Caco-2 (cell line): ENCODE measurements at regions not wholly inside any gene's neighbourhood (a gene's known extent, or its start where the extent isn't known, plus 50 kb on each side); places are given as distances from the start of the nearest gene placed in this dataset.

Experiments
- BruUV-seq: library from RNA; stranded (reverse); fragments of 400-500 nt; replicated peaks from 2 replicates; lab custom pipeline; 2021; lab: Mats Ljungman, UMichigan
- CTCF ChIA-PET: fragments of 300-600 bp; sonication (Branson Sonifier 250); formaldehyde crosslinking; loops from one replicate; lab custom pipeline; 2022; ENCODE audit warnings: antibody characterized with exemption; lab: Charles Lee
- POLR2A ChIA-PET: fragments of 300-600 bp; sonication (Branson Sonifier 250); formaldehyde crosslinking; loops from one replicate; lab custom pipeline; 2022; ENCODE audit warnings: antibody characterized with exemption; lab: Charles Lee
- DNase-seq, 2 experiments: peaks; one replicate each; pipeline versions ENCODE4 v3.0.0 to v3.0.0-alpha.2; 2020 to 2022
- H3K27me3 ChIP-seq: replicated peaks from 2 replicates; pipeline ENCODE4 v1.6.0; 2011; ENCODE audit warnings: low read length; ENCODE audit not compliant: control insufficient read depth, insufficient read depth
- H3K36me3 ChIP-seq: 2 replicates; pipeline ENCODE4 v1.5.1; 2011; ENCODE audit warnings: low read length; ENCODE audit not compliant: control insufficient read depth, insufficient read depth
- H3K4me1 ChIP-seq: fragments of 250-450 bp; sonication (Bioruptor Pico); 2 replicates; pipeline ENCODE4 v1.5.1; 2020; ENCODE audit warnings: mild to moderate bottlenecking
- H3K4me3 ChIP-seq: 2 replicates; pipeline ENCODE4 v1.5.1; 2011; ENCODE audit warnings: low read depth, mild to moderate bottlenecking, control low read depth, low read length
- H3K9me3 ChIP-seq: fragments of 250-450 bp; sonication (Bioruptor Pico); 2 replicates; pipeline ENCODE4 v1.5.1; 2020; ENCODE audit warnings: mild to moderate bottlenecking, moderate library complexity
- H3K27ac Mint-ChIP-seq: one replicate; pipeline ENCODE4 v1.8.0; 2022; ENCODE audit warnings: mixed read lengths; ENCODE audit not compliant: unreplicated experiment
- H3K27me3 Mint-ChIP-seq: one replicate; pipeline ENCODE4 v1.8.0; 2022; ENCODE audit warnings: mixed read lengths; ENCODE audit not compliant: insufficient read depth, unreplicated experiment
- H3K36me3 Mint-ChIP-seq: one replicate; pipeline ENCODE4 v1.8.0; 2022; ENCODE audit warnings: mild to moderate bottlenecking, mixed read lengths; ENCODE audit not compliant: insufficient read depth, unreplicated experiment
- H3K4me1 Mint-ChIP-seq: one replicate; pipeline ENCODE4 v1.8.0; 2022; ENCODE audit warnings: low read depth, mixed read lengths; ENCODE audit not compliant: unreplicated experiment
- H3K4me3 Mint-ChIP-seq: one replicate; pipeline ENCODE4 v1.8.0; 2022; ENCODE audit warnings: mild to moderate bottlenecking, moderate library complexity, mixed read lengths; ENCODE audit not compliant: unreplicated experiment
- H3K9me3 Mint-ChIP-seq: one replicate; pipeline ENCODE4 v1.8.0; 2022; ENCODE audit warnings: mixed read lengths; ENCODE audit not compliant: unreplicated experiment
- CTCF ChIP-seq, 2 experiments: fragments of 200-600 bp in 1 of 2; IDR thresholded peaks; 1 replicate in 1 of 2; 2 replicates in 1 of 2; pipeline versions ENCODE4 v1.5.1 to v1.8.0; 2011 to 2022; ENCODE audit warnings: antibody characterized with exemption in 1 of 2, control low read depth in 1 of 2, inconsistent platforms in 1 of 2, low read depth in 1 of 2, low read length in 1 of 2, mild to moderate bottlenecking in 1 of 2, moderate library complexity in 1 of 2; ENCODE audit not compliant: insufficient read depth in 1 of 2, severe bottlenecking in 1 of 2, unreplicated experiment in 1 of 2
- intact Hi-C: fragments of 100-400 bp; cut with micrococcal nuclease; formaldehyde crosslinking; loops from one replicate; pipeline ENCODE4 v1.10.0; 2022; ENCODE audit not compliant: unreplicated experiment

- intact Hi-C loops = no loop called here
- Mint-ChIP-seq H3K9me3 (peaks cover 9% of the 10 kb centered on the region), H3K27ac (no peak overlapping the region), H3K27me3 (no peaks in the 10 kb centered on the region), H3K36me3 (no peaks in the 10 kb centered on the region), H3K4me3 (no peak overlapping the region), H3K4me1 (peaks cover 23% of the 10 kb centered on the region)
- DNase-seq = no peak
- ChIA-PET CTCF (no interaction called here), POLR2A (no interaction called here)
- no TSS peak for BruUV-seq
- no peaks in the 10 kb centered on the region for H3K36me3 ChIP-seq
- no peak for TF ChIP-seq CTCF (IDR thresholded peaks at IDR 0.05; ENCODE audit: insufficient read depth in 1 of 2, low read depth in 1 of 2, low read length in 1 of 2, severe bottlenecking in 1 of 2, unreplicated experiment in 1 of 2)
- H3K4me3 ChIP-seq = no peak overlapping the region
- H3K4me1 ChIP-seq = peaks cover 14% of the 10 kb centered on the region
- no peaks in the 10 kb centered on the region for H3K27me3 ChIP-seq
- H3K9me3 ChIP-seq = no peaks in the 10 kb centered on the region
These were observed 124.0 kb upstream of the CPM start for GRCh38 chr12:69056743-69057515.

- intact Hi-C loops = no loop called here
- Mint-ChIP-seq H3K27me3 (no peaks in the 10 kb centered on the region), H3K4me3 (no peak overlapping the region), H3K9me3 (peaks cover 9% of the 10 kb centered on the region), H3K36me3 (no peaks in the 10 kb centered on the region), H3K27ac (no peak overlapping the region), H3K4me1 (peaks cover 16% of the 10 kb centered on the region)
- H3K4me1 ChIP-seq = peaks cover 8% of the 10 kb centered on the region
- no peaks in the 10 kb centered on the region for H3K27me3 ChIP-seq
- H3K36me3 ChIP-seq = no peaks in the 10 kb centered on the region
- ChIA-PET POLR2A (no interaction called here), CTCF (no interaction called here)
- no peaks in the 10 kb centered on the region for H3K9me3 ChIP-seq
- BruUV-seq = no TSS peak
- no peak for DNase-seq
- no peak for TF ChIP-seq CTCF (IDR thresholded peaks at IDR 0.05; ENCODE audit: insufficient read depth in 1 of 2, low read depth in 1 of 2, low read length in 1 of 2, severe bottlenecking in 1 of 2, unreplicated experiment in 1 of 2)
- H3K4me3 ChIP-seq = no peak overlapping the region
These were observed 124.8 kb upstream of the CPM start for GRCh38 chr12:69057742-69058141.

- intact Hi-C loops = no loop called here
- H3K27me3 Mint-ChIP-seq = no peaks in the 10 kb centered on the region
- TF ChIP-seq CTCF (IDR thresholded peaks at IDR 0.05; ENCODE audit: insufficient read depth in 1 of 2, low read depth in 1 of 2, low read length in 1 of 2, severe bottlenecking in 1 of 2, unreplicated experiment in 1 of 2) = no peak
- no TSS peak for BruUV-seq
- Histone ChIP-seq H3K4me3 (no peak overlapping the region), H3K9me3 (no peaks in the 10 kb centered on the region), H3K36me3 (no peaks in the 10 kb centered on the region), H3K27me3 (no peaks in the 10 kb centered on the region), H3K4me1 (no peaks in the 10 kb centered on the region)
- H3K9me3 Mint-ChIP-seq = peaks cover 9% of the 10 kb centered on the region
- no peak for DNase-seq
- ChIA-PET POLR2A (no interaction called here), CTCF (no interaction called here)
- H3K4me1 Mint-ChIP-seq = peaks cover 6% of the 10 kb centered on the region
- no peak overlapping the region for H3K4me3 Mint-ChIP-seq
- no peaks in the 10 kb centered on the region for H3K36me3 Mint-ChIP-seq
- no peak overlapping the region for H3K27ac Mint-ChIP-seq
These were observed 126.8 kb upstream of the CPM start for GRCh38 chr12:69059465-69060457.
